ENCODE measurements at regions not wholly inside any gene's neighbourhood (a gene's known extent, or its start where the extent isn't known, plus 50 kb on each side); places are given as distances from the start of the nearest gene placed in this dataset.

DNA sequence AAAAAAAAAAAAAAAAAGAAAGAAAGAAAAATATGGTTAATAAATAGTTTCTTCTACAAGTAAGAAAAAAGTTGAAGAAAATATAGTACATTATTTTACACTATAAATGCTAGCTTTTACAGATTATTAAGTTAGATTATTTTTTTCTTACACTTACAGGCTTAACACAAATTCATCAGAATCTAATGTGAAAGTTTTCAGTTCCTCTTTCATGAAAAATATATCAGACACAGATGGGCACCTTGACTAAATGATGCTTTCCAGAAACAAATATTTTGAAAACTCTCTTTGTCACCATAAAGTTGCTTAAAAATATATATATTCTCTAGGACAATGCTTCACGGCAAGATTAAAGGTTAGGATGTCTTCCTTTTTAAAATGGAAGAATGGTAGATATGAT is 321.8 kb upstream of the HSF2 start:
- TF ChIP-seq SIN3A (IDR thresholded peaks at IDR 0.05; ENCODE audit: borderline replicate concordance, insufficient read depth, low read length) (no peak), TAF1 (IDR thresholded peaks at IDR 0.05; ENCODE audit: borderline replicate concordance, insufficient read depth, low read length) (no peak), POLR2AphosphoS5 (IDR thresholded peaks at IDR 0.05; ENCODE audit: low read depth, low read length) (no peak), FOXP2 (optimal IDR thresholded peaks at IDR 0.05; ENCODE audit: borderline replicate concordance, extremely low read depth, extremely low read length, insufficient read depth) (no peak)
- TF ChIP-seq, protein P1, sequence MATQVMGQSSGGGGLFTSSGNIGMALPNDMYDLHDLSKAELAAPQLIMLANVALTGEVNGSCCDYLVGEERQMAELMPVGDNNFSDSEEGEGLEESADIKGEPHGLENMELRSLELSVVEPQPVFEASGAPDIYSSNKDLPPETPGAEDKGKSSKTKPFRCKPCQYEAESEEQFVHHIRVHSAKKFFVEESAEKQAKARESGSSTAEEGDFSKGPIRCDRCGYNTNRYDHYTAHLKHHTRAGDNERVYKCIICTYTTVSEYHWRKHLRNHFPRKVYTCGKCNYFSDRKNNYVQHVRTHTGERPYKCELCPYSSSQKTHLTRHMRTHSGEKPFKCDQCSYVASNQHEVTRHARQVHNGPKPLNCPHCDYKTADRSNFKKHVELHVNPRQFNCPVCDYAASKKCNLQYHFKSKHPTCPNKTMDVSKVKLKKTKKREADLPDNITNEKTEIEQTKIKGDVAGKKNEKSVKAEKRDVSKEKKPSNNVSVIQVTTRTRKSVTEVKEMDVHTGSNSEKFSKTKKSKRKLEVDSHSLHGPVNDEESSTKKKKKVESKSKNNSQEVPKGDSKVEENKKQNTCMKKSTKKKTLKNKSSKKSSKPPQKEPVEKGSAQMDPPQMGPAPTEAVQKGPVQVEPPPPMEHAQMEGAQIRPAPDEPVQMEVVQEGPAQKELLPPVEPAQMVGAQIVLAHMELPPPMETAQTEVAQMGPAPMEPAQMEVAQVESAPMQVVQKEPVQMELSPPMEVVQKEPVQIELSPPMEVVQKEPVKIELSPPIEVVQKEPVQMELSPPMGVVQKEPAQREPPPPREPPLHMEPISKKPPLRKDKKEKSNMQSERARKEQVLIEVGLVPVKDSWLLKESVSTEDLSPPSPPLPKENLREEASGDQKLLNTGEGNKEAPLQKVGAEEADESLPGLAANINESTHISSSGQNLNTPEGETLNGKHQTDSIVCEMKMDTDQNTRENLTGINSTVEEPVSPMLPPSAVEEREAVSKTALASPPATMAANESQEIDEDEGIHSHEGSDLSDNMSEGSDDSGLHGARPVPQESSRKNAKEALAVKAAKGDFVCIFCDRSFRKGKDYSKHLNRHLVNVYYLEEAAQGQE (IDR thresholded peaks at IDR 0.05; ENCODE audit: insufficient read depth in 1 of 2, low read depth in 2 of 2, low read length in 2 of 2), result no peak

DNA sequence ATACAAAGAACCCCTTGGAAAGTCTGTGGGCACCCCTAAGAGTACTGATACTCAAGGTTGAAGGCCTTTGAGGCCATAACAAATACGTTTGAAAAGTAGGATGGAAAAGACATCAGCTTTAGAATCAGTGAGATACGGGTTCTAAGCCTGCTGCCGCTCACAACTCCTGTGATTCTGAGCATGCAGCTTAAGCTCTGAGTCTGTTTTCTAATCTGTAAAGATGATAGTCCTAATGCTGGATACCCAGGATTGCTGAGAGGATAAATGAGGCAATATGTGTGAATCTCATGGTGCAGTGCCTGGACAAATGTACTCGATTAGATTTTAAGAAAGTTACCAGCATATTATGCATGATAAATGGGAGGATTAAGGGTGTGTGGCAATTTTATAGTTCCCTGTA is 321.0 kb upstream of the HSF2 start:
- TF ChIP-seq, protein P1 (IDR thresholded peaks at IDR 0.05; ENCODE audit: insufficient read depth in 1 of 2, low read depth in 2 of 2, low read length in 2 of 2), result no peak
- TF ChIP-seq TAF1 (IDR thresholded peaks at IDR 0.05; ENCODE audit: borderline replicate concordance, insufficient read depth, low read length), result no peak
- TF ChIP-seq FOXP2 (optimal IDR thresholded peaks at IDR 0.05; ENCODE audit: borderline replicate concordance, extremely low read depth, extremely low read length, insufficient read depth), result no peak
- no peak for TF ChIP-seq SIN3A (IDR thresholded peaks at IDR 0.05; ENCODE audit: borderline replicate concordance, insufficient read depth, low read length)
- no peak for TF ChIP-seq POLR2AphosphoS5 (IDR thresholded peaks at IDR 0.05; ENCODE audit: low read depth, low read length)

- no peak for TF ChIP-seq SIN3A (IDR thresholded peaks at IDR 0.05; ENCODE audit: borderline replicate concordance, insufficient read depth, low read length)
- TF ChIP-seq, protein P1 (IDR thresholded peaks at IDR 0.05; ENCODE audit: insufficient read depth in 1 of 2, low read depth in 2 of 2, low read length in 2 of 2), result no peak
- TF ChIP-seq TAF1 (IDR thresholded peaks at IDR 0.05; ENCODE audit: borderline replicate concordance, insufficient read depth, low read length), result no peak
- no peak for TF ChIP-seq FOXP2 (optimal IDR thresholded peaks at IDR 0.05; ENCODE audit: borderline replicate concordance, extremely low read depth, extremely low read length, insufficient read depth)
- no peak for TF ChIP-seq POLR2AphosphoS5 (IDR thresholded peaks at IDR 0.05; ENCODE audit: low read depth, low read length)
Measured at GRCh38 chr6:122079916-122080315, 319.5 kb upstream of the HSF2 start.

GRCh38 chr6:122081921-122082320 is 317.5 kb upstream of the HSF2 start:
- TF ChIP-seq, protein P1 (IDR thresholded peaks at IDR 0.05; ENCODE audit: insufficient read depth in 1 of 2, low read depth in 2 of 2, low read length in 2 of 2), result no peak
- TF ChIP-seq TAF1 (IDR thresholded peaks at IDR 0.05; ENCODE audit: borderline replicate concordance, insufficient read depth, low read length) (no peak), POLR2AphosphoS5 (IDR thresholded peaks at IDR 0.05; ENCODE audit: low read depth, low read length) (no peak), SIN3A (IDR thresholded peaks at IDR 0.05; ENCODE audit: borderline replicate concordance, insufficient read depth, low read length) (no peak), FOXP2 (optimal IDR thresholded peaks at IDR 0.05; ENCODE audit: borderline replicate concordance, extremely low read depth, extremely low read length, insufficient read depth) (no peak)

DNA sequence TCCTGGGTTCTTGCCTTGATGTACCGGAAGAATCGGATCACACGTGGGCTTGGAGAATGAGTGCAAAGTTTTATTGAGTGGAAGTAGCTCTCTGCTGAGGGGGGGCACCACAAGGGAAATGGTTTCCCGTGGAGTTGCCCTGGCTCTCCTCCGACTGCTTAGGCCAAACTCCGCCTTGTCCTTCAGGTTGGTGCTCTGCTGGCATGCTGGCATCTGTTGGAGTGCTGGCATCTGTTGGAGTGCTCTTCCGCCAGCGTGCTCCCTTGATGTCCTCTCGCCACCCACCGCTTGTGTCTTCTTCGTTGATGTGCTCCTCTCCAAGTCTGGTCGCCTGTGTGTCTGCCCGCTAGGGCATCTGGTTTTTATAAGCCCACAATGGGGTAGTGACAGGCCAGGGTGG is 317.1 kb upstream of the HSF2 start:
- TF ChIP-seq FOXP2 (optimal IDR thresholded peaks at IDR 0.05; ENCODE audit: borderline replicate concordance, extremely low read depth, extremely low read length, insufficient read depth), result no peak
- TF ChIP-seq POLR2AphosphoS5 (IDR thresholded peaks at IDR 0.05; ENCODE audit: low read depth, low read length), result no peak
- TF ChIP-seq, protein P1 (IDR thresholded peaks at IDR 0.05; ENCODE audit: insufficient read depth in 1 of 2, low read depth in 2 of 2, low read length in 2 of 2), result no peak
- no peak for TF ChIP-seq SIN3A (IDR thresholded peaks at IDR 0.05; ENCODE audit: borderline replicate concordance, insufficient read depth, low read length)
- TF ChIP-seq TAF1 (IDR thresholded peaks at IDR 0.05; ENCODE audit: borderline replicate concordance, insufficient read depth, low read length), result no peak

Measured in PFSK-1 (cell line).